Smooth muscle cell (in vitro differentiated cells): ENCODE measurements at regions not wholly inside any gene's neighbourhood (a gene's known extent, or its start where the extent isn't known, plus 50 kb on each side); places are given as distances from the start of the nearest gene placed in this dataset.

ENCODE experiments used
- DNase-seq: peaks from one replicate; lab custom pipeline; 2025; ENCODE audit not compliant: unreplicated experiment; lab: John Stamatoyannopoulos, UW
- H2AFZ ChIP-seq: fragments of 200-600 bp; sonication (generic); 2 replicates; pipeline ENCODE4 v1.6.0; 2016; ENCODE audit warnings: antibody characterized with exemption, low read depth, mild to moderate bottlenecking
- H3F3A ChIP-seq: fragments of 200-600 bp; sonication (generic); 2 replicates; pipeline ENCODE4 v1.6.0; 2017; ENCODE audit warnings: antibody characterized with exemption, low read depth
- H3K27ac ChIP-seq: fragments of 200-600 bp; sonication (generic); 2 replicates; pipeline ENCODE4 v1.5.1; 2016; ENCODE audit warnings: low read depth, mild to moderate bottlenecking
- H3K27me3 ChIP-seq: fragments of 200-600 bp; sonication (generic); 2 replicates; pipeline ENCODE4 v1.6.1; 2016; ENCODE audit warnings: low read depth, mild to moderate bottlenecking
- H3K36me3 ChIP-seq: fragments of 200-600 bp; sonication (generic); 2 replicates; pipeline ENCODE4 v1.5.1; 2016; ENCODE audit warnings: low read depth
- H3K4me1 ChIP-seq: fragments of 200-600 bp; sonication (generic); 2 replicates; pipeline ENCODE4 v1.5.1; 2016; ENCODE audit warnings: low read depth
- H3K4me2 ChIP-seq: fragments of 200-600 bp; sonication (generic); 2 replicates; pipeline ENCODE4 v1.6.0; 2016; ENCODE audit warnings: mild to moderate bottlenecking
- H3K4me3 ChIP-seq: fragments of 200-600 bp; sonication (generic); 2 replicates; pipeline ENCODE4 v1.5.1; 2016; ENCODE audit warnings: mild to moderate bottlenecking
- H3K79me2 ChIP-seq: fragments of 200-600 bp; sonication (generic); 2 replicates; pipeline ENCODE4 v1.6.0; 2016; ENCODE audit warnings: low read depth, mild to moderate bottlenecking
- H3K9ac ChIP-seq: fragments of 200-600 bp; sonication (generic); 2 replicates; pipeline ENCODE4 v1.6.0; 2016; ENCODE audit warnings: low read depth
- H3K9me3 ChIP-seq: fragments of 200-600 bp; sonication (generic); replicated peaks from 2 replicates; pipeline ENCODE4 v1.5.1; 2016; ENCODE audit warnings: low read depth
- H4K20me1 ChIP-seq: fragments of 200-600 bp; sonication (generic); 2 replicates; pipeline ENCODE4 v1.6.0; 2016; ENCODE audit warnings: low read depth
- WGBS: methylation state at CpG from one replicate; pipeline ENCODE4 v1.1.7; 2016; ENCODE audit warnings: low lambda C conversion rate; 5-methylcytosine and 5-hydroxymethylcytosine counted together
- TF ChIP-seq, protein P1 (sequence below): fragments of 200-600 bp; sonication (generic); IDR thresholded peaks from 2 replicates; pipeline ENCODE4 v1.5.1; 2017; ENCODE audit warnings: borderline replicate concordance, mild to moderate bottlenecking, antibody characterized with exemption; ENCODE audit not compliant: insufficient read depth, poor library complexity, severe bottlenecking

DNA sequence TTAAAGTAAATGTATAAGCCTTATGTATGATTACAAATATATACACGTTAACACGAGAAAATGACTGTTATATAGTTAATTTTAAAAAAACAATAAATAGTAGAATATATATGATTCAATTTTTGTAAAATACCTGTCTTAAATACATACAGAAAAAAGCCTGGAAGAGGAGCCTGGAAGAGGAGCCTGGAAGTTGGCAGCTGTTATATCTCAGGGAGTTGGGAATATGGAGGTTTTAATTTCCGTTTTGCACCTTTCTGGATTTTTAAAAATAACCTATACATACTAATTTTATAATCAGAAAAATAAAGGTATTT lies 111.6 kb downstream of the WT1 start:
- no peak overlapping the region for H3K9ac ChIP-seq
- 13% methylated on average over 3 of the region's 3 CpGs for WGBS

GRCh38 chr11:32325187-32325586 lies 110.2 kb downstream of the WT1 start:
- no peaks in the 10 kb centered on the region for H3K79me2 ChIP-seq
- no peaks in the 10 kb centered on the region for H3K9me3 ChIP-seq
- H3K4me1 ChIP-seq = no peaks in the 10 kb centered on the region
- no peak overlapping the region for H2AFZ ChIP-seq
- H3K27me3 ChIP-seq = peaks cover 7% of the 10 kb centered on the region
- DNase-seq = no peak
- H3K9ac ChIP-seq = no peak overlapping the region
- H3F3A ChIP-seq = no peaks in the 10 kb centered on the region
- no peak overlapping the region for H3K4me3 ChIP-seq
- 44% methylated on average over 3 of the region's 3 CpGs for WGBS
- no peaks in the 10 kb centered on the region for H3K36me3 ChIP-seq
- TF ChIP-seq, protein P1, sequence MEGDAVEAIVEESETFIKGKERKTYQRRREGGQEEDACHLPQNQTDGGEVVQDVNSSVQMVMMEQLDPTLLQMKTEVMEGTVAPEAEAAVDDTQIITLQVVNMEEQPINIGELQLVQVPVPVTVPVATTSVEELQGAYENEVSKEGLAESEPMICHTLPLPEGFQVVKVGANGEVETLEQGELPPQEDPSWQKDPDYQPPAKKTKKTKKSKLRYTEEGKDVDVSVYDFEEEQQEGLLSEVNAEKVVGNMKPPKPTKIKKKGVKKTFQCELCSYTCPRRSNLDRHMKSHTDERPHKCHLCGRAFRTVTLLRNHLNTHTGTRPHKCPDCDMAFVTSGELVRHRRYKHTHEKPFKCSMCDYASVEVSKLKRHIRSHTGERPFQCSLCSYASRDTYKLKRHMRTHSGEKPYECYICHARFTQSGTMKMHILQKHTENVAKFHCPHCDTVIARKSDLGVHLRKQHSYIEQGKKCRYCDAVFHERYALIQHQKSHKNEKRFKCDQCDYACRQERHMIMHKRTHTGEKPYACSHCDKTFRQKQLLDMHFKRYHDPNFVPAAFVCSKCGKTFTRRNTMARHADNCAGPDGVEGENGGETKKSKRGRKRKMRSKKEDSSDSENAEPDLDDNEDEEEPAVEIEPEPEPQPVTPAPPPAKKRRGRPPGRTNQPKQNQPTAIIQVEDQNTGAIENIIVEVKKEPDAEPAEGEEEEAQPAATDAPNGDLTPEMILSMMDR = no peak
- no peaks in the 10 kb centered on the region for H4K20me1 ChIP-seq
- H3K4me2 ChIP-seq = no peak overlapping the region
- no peak overlapping the region for H3K27ac ChIP-seq

More for the DNA sequence above, 111.6 kb downstream of the WT1 start:
- TF ChIP-seq, protein P1 = no peak
- Histone ChIP-seq H3K4me2 (no peak overlapping the region), H3K4me3 (no peak overlapping the region), H4K20me1 (no peaks in the 10 kb centered on the region), H3K4me1 (no peaks in the 10 kb centered on the region), H3K27ac (no peak overlapping the region), H3K27me3 (no peaks in the 10 kb centered on the region), H3K9me3 (no peaks in the 10 kb centered on the region), H2AFZ (no peak overlapping the region), H3K79me2 (no peaks in the 10 kb centered on the region), H3K36me3 (no peaks in the 10 kb centered on the region), H3F3A (no peaks in the 10 kb centered on the region)
- no peak for DNase-seq

DNA sequence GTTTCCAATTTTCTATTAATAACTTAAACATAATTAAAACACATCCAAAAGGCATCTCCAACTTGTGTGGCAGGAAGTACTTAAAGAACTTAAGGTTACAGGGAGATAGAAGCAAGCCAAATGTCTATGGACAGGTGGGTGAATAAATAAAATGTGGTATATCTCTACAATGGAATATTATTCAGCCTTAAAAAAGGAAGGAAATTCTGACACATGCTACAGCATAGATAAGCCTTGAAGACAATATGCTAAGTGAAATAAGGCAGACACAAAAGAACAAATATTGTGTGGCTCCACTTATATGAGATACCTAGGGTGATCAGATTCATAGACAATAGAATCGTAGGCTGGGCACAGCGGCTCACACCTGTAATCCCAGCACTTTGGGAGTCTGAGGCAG lies 109.6 kb downstream of the WT1 start:
- Histone ChIP-seq H4K20me1 (no peaks in the 10 kb centered on the region), H3K9ac (no peak overlapping the region), H3K4me3 (no peak overlapping the region), H3K36me3 (no peaks in the 10 kb centered on the region), H3K4me2 (no peak overlapping the region), H3K79me2 (no peaks in the 10 kb centered on the region), H3K9me3 (no peaks in the 10 kb centered on the region), H3K4me1 (no peaks in the 10 kb centered on the region), H3K27ac (no peak overlapping the region), H3F3A (no peaks in the 10 kb centered on the region), H2AFZ (no peak overlapping the region), H3K27me3 (peaks cover 7% of the 10 kb centered on the region)
- WGBS = 95% methylated on average over 2 of the region's 2 CpGs
- no peak for DNase-seq
- TF ChIP-seq, protein P1 = no peak

- Histone ChIP-seq H3K4me2 (no peak overlapping the region), H3F3A (no peaks in the 10 kb centered on the region), H4K20me1 (no peaks in the 10 kb centered on the region), H3K79me2 (no peaks in the 10 kb centered on the region), H3K27ac (no peak overlapping the region), H2AFZ (no peak overlapping the region), H3K9ac (no peak overlapping the region), H3K4me1 (no peaks in the 10 kb centered on the region), H3K4me3 (no peak overlapping the region), H3K27me3 (peaks cover 7% of the 10 kb centered on the region), H3K9me3 (no peaks in the 10 kb centered on the region), H3K36me3 (no peaks in the 10 kb centered on the region)
- TF ChIP-seq, protein P1 = no peak
- 53% methylated on average over 3 of the region's 3 CpGs for WGBS
- no peak for DNase-seq
These were observed 108.8 kb downstream of the WT1 start for GRCh38 chr11:32326522-32326921.
